Subcutaneous abdominal adipose tissue (tissue), 5 donors: ENCODE measurements at regions not wholly inside any gene's neighbourhood (a gene's known extent, or its start where the extent isn't known, plus 50 kb on each side); places are given as distances from the start of the nearest gene placed in this dataset.
"Not testable (repeated sequence)": the region's sequence is repeated elsewhere in the genome, so short reads cannot be mapped to it uniquely, and the experiment has no call there.

Experiments used
- H3K27ac ChIP-seq: one replicate; pipeline ENCODE4 v1.7.0; 2013; ENCODE audit warnings: low read depth, mild to moderate bottlenecking, inconsistent platforms, low read length, moderate library complexity
- H3K27me3 ChIP-seq, 5 donors: one replicate each; pipeline ENCODE4 v1.7.0; 2013; ENCODE audit warnings: low read length in 5 of 5, inconsistent platforms in 1 of 5; ENCODE audit not compliant: control insufficient read depth in 5 of 5, insufficient read depth in 4 of 5
- H3K36me3 ChIP-seq, 5 donors: one replicate each; pipeline ENCODE4 v1.7.0; 2013; ENCODE audit warnings: low read length in 5 of 5; ENCODE audit not compliant: control insufficient read depth in 5 of 5, insufficient read depth in 5 of 5
- H3K4me1 ChIP-seq, 5 donors: one replicate each; pipeline ENCODE4 v1.7.0; 2013; ENCODE audit warnings: low read length in 5 of 5, mild to moderate bottlenecking in 3 of 5, moderate library complexity in 1 of 5; ENCODE audit not compliant: control insufficient read depth in 5 of 5, insufficient read depth in 5 of 5
- H3K4me3 ChIP-seq, 5 donors: one replicate each; pipeline ENCODE4 v1.7.0; 2013; ENCODE audit warnings: low read length in 5 of 5, low read depth in 1 of 5
- H3K9ac ChIP-seq, 5 donors: one replicate each; pipeline ENCODE4 v1.7.0; 2013; ENCODE audit warnings: low read length in 5 of 5, mild to moderate bottlenecking in 4 of 5, moderate library complexity in 3 of 5
- H3K9me3 ChIP-seq, 5 donors: one replicate each; pipeline ENCODE4 v1.7.0; 2013; ENCODE audit warnings: low read length in 5 of 5; ENCODE audit not compliant: control insufficient read depth in 5 of 5
- donor health status: healthy.
- donor health status: healthy.
- donor health status: healthy.
- donor health status: healthy.
- donor health status: healthy.

DNA sequence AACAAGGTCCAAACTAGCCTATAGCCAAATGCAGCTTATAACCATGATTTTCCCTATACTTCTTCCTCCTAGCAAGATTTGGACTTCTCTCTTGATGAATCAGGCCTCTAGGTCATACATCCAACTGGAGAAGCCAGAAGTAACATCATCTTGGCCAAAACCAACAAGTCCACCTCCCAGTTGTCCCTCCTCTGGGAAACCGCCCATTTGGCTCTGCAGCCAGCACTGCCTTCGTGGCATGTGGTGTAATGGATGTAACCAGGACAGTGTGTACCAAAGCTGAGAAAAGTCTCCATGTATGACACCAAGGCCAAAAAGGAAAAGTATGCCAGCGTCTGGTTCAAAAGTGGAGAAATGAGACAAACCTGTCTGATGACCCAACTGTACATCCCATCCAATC is 59.3 kb upstream of the VASH1 start:
- H3K27ac ChIP-seq, result no peak overlapping the region
- no peaks in the 10 kb centered on the region for H3K4me1 ChIP-seq
- H3K36me3 ChIP-seq, result no peaks in the 10 kb centered on the region
- H3K27me3 ChIP-seq, result no peaks in the 10 kb centered on the region
- no peaks in the 10 kb centered on the region for H3K9me3 ChIP-seq
- no peak overlapping the region for H3K4me3 ChIP-seq
- no peak overlapping the region for H3K9ac ChIP-seq

- Histone ChIP-seq H3K9me3 (no peaks in the 10 kb centered on the region), H3K9ac (no peak overlapping the region), H3K27ac (no peak overlapping the region), H3K36me3 (no peaks in the 10 kb centered on the region), H3K4me3 (no peak overlapping the region), H3K27me3 (no peaks in the 10 kb centered on the region), H3K4me1 (peaks cover 0 to 2% (median 0%) of the 10 kb centered on the region in 5 donors)
Measured at GRCh38 chr14:76705214-76705613, 56.1 kb upstream of the VASH1 start.

GRCh38 chr14:76706207-76706606 is 55.1 kb upstream of the VASH1 start:
- not testable (repeated sequence) for H3K27ac ChIP-seq, H3K36me3 ChIP-seq, H3K9me3 ChIP-seq, H3K4me3 ChIP-seq, H3K27me3 ChIP-seq, H3K9ac ChIP-seq, H3K4me1 ChIP-seq

DNA sequence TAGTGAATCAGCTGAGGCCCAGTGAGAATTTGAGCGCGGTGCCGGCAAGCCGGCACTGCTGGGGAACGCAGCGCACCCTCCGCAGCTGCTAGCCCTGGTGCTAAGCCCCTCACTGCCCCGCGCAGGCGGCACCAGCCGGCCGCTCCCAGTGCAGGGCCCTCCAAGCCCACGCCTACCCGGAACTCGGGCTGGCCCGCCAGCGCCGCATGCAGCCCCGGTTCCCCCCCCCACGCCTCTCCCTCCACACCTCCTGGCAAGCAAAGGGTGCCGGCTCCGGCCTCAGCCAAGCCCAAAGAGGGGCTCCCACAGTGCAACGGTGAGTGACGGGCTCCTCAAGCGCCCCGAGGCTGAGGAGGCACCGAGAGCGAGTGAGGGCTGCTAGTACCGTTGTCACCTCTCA is 54.5 kb upstream of the VASH1 start:
- H3K27ac ChIP-seq, result no peak overlapping the region
- no peak overlapping the region for H3K4me3 ChIP-seq
- no peaks in the 10 kb centered on the region for H3K36me3 ChIP-seq
- no peaks in the 10 kb centered on the region for H3K27me3 ChIP-seq
- H3K9me3 ChIP-seq, result no peaks in the 10 kb centered on the region
- peaks cover 0 to 2% (median 0%) of the 10 kb centered on the region in 5 donors for H3K4me1 ChIP-seq
- H3K9ac ChIP-seq, result no peak overlapping the region

DNA sequence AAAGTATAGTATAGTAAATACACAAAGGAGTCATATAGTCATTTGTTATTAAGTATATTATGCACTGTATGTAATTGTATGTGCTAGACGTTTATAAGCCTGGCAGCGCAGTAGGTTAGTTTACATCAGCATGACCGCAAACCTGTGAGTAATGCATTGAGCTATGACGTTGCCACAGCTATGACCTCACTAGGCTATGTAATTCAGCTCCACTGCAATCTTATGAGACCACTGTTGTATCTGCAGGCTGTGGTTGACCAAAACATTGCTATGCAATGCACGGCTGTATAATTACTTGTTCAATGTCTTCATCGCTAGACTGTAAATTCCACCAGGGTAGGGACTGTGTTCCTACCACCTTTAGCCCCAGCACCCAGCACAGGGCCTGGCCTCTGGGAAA is 53.2 kb upstream of the VASH1 start:
- Histone ChIP-seq H3K9me3 (no peaks in the 10 kb centered on the region), H3K9ac (no peak overlapping the region), H3K4me1 (peaks cover 0 to 2% (median 0%) of the 10 kb centered on the region in 5 donors), H3K36me3 (no peaks in the 10 kb centered on the region), H3K27ac (no peak overlapping the region), H3K27me3 (no peaks in the 10 kb centered on the region), H3K4me3 (no peak overlapping the region)

DNA sequence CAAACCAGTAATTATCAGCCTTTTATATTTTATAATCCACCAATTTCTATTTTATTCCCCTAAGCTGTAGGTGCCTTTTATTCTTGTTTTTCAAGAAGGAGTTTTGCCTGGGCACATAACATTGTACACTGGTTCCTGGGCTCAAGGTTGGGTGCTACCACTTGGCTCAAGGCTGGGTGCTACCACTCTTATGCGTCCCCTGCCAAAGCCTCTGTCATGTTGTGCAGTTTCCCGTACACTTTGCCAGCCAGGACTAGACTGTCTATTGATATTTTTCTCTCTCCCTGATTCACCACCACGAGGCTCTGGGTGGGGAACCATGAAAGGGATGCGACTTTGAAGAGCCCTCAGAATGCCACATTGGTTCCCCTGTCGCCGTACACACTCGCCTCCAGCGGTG is 52.5 kb upstream of the VASH1 start:
- Histone ChIP-seq H3K9ac (no peak overlapping the region), H3K9me3 (no peaks in the 10 kb centered on the region), H3K27ac (no peak overlapping the region), H3K4me1 (peaks cover 0 to 2% (median 0%) of the 10 kb centered on the region in 5 donors), H3K36me3 (no peaks in the 10 kb centered on the region), H3K27me3 (no peaks in the 10 kb centered on the region), H3K4me3 (no peak overlapping the region)

DNA sequence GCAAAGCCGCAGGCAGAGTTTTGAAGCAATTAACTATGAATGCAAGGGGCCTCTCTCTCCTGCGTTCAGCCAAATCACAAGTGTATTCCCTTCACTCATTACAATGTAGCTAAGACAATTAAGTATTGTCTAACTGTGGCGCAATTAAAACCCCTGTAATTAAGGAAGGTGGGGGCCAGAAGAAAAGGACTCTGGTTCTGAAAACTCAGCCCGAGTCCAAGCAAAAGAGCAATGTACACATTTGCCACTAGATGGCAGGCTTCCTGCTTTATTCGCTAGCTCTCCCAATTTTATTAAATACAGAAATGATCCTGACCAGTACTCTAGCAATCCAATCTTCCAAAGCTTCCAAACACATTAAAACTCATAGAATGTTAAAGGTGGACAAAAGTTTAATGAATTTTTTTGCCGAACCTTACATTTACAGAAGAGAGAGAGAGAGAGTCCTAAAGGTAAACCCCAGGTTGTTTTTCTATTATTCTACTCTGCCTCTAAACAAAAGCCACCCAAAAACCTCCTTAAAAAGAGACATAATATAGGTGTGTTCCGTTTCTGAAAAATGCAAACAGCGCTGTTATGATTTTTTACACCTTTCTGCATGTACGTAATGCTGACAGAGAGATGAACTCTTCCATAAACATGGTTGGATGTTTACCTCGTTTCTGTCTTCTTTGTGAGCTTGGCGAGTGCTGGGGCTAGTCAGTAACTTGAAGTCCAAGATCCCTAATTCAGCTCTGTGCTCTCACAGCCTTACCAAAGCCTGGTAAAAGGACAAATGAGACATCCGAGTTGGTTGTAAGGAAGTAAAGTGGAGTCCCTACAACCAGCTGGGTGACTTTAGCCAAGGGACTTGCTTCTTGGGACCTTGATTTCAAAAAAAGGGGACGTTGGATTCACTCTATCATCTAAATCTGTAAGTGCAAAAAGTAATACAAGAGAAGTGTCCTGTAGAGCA is 50.9 kb upstream of the VASH1 start:
- no peaks in the 10 kb centered on the region for H3K36me3 ChIP-seq
- H3K27me3 ChIP-seq, result no peaks in the 10 kb centered on the region
- peaks cover 0 to 8% (median under 1%) of the 10 kb centered on the region in 5 donors for H3K4me1 ChIP-seq
- no peak overlapping the region for H3K27ac ChIP-seq
- H3K4me3 ChIP-seq, result no peak overlapping the region
- no peaks in the 10 kb centered on the region for H3K9me3 ChIP-seq
- H3K9ac ChIP-seq, result no peak overlapping the region
